ENCODE measurements at regions not wholly inside any gene's neighbourhood (a gene's known extent, or its start where the extent isn't known, plus 50 kb on each side); places are given as distances from the start of the nearest gene placed in this dataset.

DNA sequence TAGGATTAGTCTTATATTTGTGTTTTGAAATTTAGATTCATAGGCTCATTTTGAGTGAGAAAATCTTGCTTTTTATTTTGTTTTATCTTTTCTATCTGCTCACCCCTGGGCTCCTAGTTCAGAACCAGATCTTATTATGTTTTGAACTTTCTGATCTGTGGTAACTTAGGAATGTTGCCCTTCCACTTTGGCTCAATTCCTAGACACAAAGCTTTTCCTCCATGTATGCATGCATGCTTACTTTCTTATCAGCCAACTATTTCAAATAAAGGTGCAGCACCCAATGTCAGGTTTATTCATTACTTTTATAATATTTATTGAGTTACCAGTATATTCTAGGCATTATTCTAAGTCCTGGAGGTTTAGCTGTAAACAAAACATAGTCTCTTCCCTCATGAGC is 374.8 kb upstream of the KIAA1217 start:
- no peak for TF ChIP-seq FOXM1 (IDR thresholded peaks at IDR 0.05; ENCODE audit: borderline replicate concordance, low read depth)
- no peak for TF ChIP-seq CREB1 (IDR thresholded peaks at IDR 0.05; ENCODE audit: low read depth)
- no peak for TF ChIP-seq EGR1 (IDR thresholded peaks at IDR 0.05)
- TF ChIP-seq TEAD4 (IDR thresholded peaks at IDR 0.05) = no peak
- TF ChIP-seq, protein P1, sequence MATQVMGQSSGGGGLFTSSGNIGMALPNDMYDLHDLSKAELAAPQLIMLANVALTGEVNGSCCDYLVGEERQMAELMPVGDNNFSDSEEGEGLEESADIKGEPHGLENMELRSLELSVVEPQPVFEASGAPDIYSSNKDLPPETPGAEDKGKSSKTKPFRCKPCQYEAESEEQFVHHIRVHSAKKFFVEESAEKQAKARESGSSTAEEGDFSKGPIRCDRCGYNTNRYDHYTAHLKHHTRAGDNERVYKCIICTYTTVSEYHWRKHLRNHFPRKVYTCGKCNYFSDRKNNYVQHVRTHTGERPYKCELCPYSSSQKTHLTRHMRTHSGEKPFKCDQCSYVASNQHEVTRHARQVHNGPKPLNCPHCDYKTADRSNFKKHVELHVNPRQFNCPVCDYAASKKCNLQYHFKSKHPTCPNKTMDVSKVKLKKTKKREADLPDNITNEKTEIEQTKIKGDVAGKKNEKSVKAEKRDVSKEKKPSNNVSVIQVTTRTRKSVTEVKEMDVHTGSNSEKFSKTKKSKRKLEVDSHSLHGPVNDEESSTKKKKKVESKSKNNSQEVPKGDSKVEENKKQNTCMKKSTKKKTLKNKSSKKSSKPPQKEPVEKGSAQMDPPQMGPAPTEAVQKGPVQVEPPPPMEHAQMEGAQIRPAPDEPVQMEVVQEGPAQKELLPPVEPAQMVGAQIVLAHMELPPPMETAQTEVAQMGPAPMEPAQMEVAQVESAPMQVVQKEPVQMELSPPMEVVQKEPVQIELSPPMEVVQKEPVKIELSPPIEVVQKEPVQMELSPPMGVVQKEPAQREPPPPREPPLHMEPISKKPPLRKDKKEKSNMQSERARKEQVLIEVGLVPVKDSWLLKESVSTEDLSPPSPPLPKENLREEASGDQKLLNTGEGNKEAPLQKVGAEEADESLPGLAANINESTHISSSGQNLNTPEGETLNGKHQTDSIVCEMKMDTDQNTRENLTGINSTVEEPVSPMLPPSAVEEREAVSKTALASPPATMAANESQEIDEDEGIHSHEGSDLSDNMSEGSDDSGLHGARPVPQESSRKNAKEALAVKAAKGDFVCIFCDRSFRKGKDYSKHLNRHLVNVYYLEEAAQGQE (IDR thresholded peaks at IDR 0.05; ENCODE audit: low read depth) = no peak
- no peak for TF ChIP-seq TAF1 (IDR thresholded peaks at IDR 0.05; ENCODE audit: low read depth)
- no peak for TF ChIP-seq NFIC (IDR thresholded peaks at IDR 0.05)
- TF ChIP-seq RAD21 (IDR thresholded peaks at IDR 0.05; ENCODE audit: low read depth) = no peak
- no peak for TF ChIP-seq EP300 (IDR thresholded peaks at IDR 0.05; ENCODE audit: borderline replicate concordance)
- no peak for TF ChIP-seq CEBPB (IDR thresholded peaks at IDR 0.05)
- no peak for TF ChIP-seq TCF12 (IDR thresholded peaks at IDR 0.05; ENCODE audit: low read depth)
- TF ChIP-seq, protein P2, sequence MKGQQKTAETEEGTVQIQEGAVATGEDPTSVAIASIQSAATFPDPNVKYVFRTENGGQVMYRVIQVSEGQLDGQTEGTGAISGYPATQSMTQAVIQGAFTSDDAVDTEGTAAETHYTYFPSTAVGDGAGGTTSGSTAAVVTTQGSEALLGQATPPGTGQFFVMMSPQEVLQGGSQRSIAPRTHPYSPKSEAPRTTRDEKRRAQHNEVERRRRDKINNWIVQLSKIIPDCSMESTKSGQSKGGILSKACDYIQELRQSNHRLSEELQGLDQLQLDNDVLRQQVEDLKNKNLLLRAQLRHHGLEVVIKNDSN (IDR thresholded peaks at IDR 0.05) = no peak
- TF ChIP-seq, protein P3, sequence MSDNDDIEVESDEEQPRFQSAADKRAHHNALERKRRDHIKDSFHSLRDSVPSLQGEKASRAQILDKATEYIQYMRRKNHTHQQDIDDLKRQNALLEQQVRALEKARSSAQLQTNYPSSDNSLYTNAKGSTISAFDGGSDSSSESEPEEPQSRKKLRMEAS (IDR thresholded peaks at IDR 0.05) = no peak
- no peak for TF ChIP-seq YY1 (IDR thresholded peaks at IDR 0.05; ENCODE audit: low read depth)
- TF ChIP-seq ZBTB7A (IDR thresholded peaks at IDR 0.05; ENCODE audit: low read depth) = no peak

DNA sequence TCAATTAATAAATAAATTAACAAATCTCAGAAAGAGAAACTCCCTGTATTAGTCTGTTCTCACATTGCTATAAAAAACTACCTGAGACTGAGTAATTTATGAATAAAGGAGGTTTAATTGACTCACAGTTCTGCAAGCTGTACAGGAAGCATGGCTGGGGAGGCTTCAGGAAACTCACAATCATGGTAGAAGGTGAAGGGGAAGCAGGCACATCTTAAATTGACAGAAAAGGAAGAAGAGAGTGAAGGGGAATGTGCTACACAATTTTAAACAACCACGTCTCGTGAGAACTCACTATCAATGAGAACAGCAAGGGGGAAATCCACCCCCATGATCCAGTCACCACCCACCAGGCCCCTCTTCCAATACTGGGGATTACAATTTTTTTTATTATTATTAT is 358.3 kb upstream of the KIAA1217 start:
- TF ChIP-seq TCF12 (IDR thresholded peaks at IDR 0.05; ENCODE audit: low read depth) = no peak
- TF ChIP-seq, protein P1 (IDR thresholded peaks at IDR 0.05; ENCODE audit: low read depth) = no peak
- no peak for TF ChIP-seq CREB1 (IDR thresholded peaks at IDR 0.05; ENCODE audit: low read depth)
- no peak for TF ChIP-seq FOXM1 (IDR thresholded peaks at IDR 0.05; ENCODE audit: borderline replicate concordance, low read depth)
- no peak for TF ChIP-seq RAD21 (IDR thresholded peaks at IDR 0.05; ENCODE audit: low read depth)
- TF ChIP-seq ZBTB7A (IDR thresholded peaks at IDR 0.05; ENCODE audit: low read depth) = no peak
- TF ChIP-seq TEAD4 (IDR thresholded peaks at IDR 0.05) = no peak
- no peak for TF ChIP-seq CEBPB (IDR thresholded peaks at IDR 0.05)

DNA sequence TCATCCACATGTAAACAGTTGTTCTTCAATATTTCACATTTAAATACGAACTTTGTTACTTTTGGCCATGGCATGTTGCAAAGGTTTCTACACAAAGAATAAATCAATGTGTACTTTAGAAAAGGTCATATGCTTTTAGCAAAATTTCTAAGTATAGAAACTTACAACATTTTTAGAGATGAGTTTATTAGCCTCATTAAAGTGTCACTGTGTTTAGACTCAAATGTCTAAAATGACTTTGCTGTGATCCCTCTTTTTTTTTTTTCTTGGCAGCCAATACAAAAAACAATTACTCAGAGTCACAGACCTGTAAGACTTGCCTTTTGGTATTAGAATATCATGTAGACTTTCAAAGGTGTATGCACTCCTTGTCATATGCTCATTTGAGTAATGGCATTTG is 349.3 kb upstream of the KIAA1217 start:
- TF ChIP-seq RAD21 (IDR thresholded peaks at IDR 0.05; ENCODE audit: low read depth) = no peak
- TF ChIP-seq NFIC (IDR thresholded peaks at IDR 0.05) = no peak
- TF ChIP-seq EP300 (IDR thresholded peaks at IDR 0.05; ENCODE audit: borderline replicate concordance) = no peak
- no peak for TF ChIP-seq TEAD4 (IDR thresholded peaks at IDR 0.05)
- TF ChIP-seq, protein P3 (IDR thresholded peaks at IDR 0.05) = no peak
- TF ChIP-seq TAF1 (IDR thresholded peaks at IDR 0.05; ENCODE audit: low read depth) = no peak

DNA sequence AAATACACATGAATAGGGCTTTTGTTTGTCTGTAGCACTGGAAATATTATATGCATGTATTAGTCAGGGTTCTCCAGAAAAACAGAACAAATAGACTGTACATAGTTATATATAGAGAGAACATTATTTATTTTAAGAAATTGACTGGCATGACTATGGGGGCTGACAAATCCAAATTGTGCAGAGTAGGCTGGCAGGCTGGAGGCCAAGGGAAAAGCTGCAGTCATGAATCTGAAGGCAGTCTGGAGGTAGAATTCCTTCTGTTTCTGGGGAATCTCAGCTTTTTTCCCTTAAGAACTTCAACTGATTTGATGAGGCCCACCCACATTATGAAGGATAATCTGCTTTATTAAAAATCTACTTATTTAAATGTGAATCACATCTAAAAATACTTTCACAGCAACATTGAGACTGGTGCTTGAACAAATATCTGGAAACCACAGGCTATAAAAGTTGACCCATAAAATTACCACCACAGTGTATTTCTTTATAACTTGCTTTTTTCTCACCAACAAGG is 344.2 kb upstream of the KIAA1217 start:
- TF ChIP-seq, protein P1 (IDR thresholded peaks at IDR 0.05; ENCODE audit: low read depth) = no peak

DNA sequence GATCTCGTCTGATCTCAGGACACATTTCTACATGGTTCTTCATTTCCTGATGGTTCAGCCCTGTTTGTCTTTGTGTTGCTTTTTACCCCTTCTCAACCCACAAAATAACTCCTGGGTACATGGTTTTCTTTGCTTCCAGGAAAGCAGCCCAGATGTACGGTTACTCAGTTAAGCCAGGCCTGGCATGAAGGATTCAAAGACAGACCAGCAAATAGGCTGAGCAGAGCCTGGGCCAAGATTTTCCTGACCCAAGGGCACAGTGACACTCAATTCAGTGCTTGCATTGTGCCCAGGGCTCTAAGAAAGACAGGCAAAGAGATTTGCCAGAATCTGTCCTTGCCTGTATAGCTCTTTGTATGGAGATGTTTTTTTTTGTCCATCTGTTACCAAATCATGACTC is 340.8 kb upstream of the KIAA1217 start:
- no peak for TF ChIP-seq TCF12 (IDR thresholded peaks at IDR 0.05; ENCODE audit: low read depth)
- TF ChIP-seq, protein P3 (IDR thresholded peaks at IDR 0.05) = no peak
- no peak for TF ChIP-seq CEBPB (IDR thresholded peaks at IDR 0.05)
- TF ChIP-seq, protein P1 (IDR thresholded peaks at IDR 0.05; ENCODE audit: low read depth) = no peak
- no peak for TF ChIP-seq EP300 (IDR thresholded peaks at IDR 0.05; ENCODE audit: borderline replicate concordance)
- no peak for TF ChIP-seq YY1 (IDR thresholded peaks at IDR 0.05; ENCODE audit: low read depth)
- no peak for TF ChIP-seq CREB1 (IDR thresholded peaks at IDR 0.05; ENCODE audit: low read depth)
- TF ChIP-seq NFIC (IDR thresholded peaks at IDR 0.05) = no peak
- TF ChIP-seq TAF1 (IDR thresholded peaks at IDR 0.05; ENCODE audit: low read depth) = no peak
- no peak for TF ChIP-seq ZBTB7A (IDR thresholded peaks at IDR 0.05; ENCODE audit: low read depth)

Measured in Ishikawa (cell line).